DOHH2 (cell line): ENCODE measurements at regions not wholly inside any gene's neighbourhood (a gene's known extent, or its start where the extent isn't known, plus 50 kb on each side); places are given as distances from the start of the nearest gene placed in this dataset.

ENCODE experiments used
- EZH2phosphoT487 ChIP-seq: fragments of 200-600 bp; sonication (generic); IDR thresholded peaks from 2 replicates; pipeline ENCODE4 v1.6.1; 2017; ENCODE audit warnings: borderline replicate concordance, mild to moderate bottlenecking, antibody characterized with exemption, low read length, moderate library complexity, mixed read lengths
- TF ChIP-seq, protein P1 (sequence below): fragments of 200-600 bp; sonication (generic); IDR thresholded peaks from one replicate; pipeline ENCODE4 v1.5.1; 2014; ENCODE audit warnings: antibody characterized with exemption, mild to moderate bottlenecking, low read depth, low read length; ENCODE audit not compliant: poor library complexity, severe bottlenecking

DNA sequence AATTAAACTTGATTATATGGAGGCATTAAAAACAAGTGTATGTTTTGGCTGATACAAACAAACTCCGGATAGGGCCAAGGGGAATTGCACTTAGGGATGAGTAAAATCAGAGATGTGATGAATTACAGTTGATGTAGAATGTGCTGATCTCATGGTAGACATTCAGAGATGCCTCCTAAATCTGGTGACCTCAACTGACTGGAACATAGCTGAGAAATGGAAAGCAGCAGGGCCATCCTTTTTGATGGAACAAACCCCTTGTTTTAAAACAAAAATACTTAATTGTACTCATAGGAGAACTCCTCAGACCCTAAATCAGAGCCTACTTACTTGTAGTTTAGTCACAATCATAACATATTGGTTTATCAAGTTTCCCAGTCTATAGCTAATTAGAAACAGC lies 122.8 kb downstream of the C12orf75 start:
- TF ChIP-seq, protein P1, sequence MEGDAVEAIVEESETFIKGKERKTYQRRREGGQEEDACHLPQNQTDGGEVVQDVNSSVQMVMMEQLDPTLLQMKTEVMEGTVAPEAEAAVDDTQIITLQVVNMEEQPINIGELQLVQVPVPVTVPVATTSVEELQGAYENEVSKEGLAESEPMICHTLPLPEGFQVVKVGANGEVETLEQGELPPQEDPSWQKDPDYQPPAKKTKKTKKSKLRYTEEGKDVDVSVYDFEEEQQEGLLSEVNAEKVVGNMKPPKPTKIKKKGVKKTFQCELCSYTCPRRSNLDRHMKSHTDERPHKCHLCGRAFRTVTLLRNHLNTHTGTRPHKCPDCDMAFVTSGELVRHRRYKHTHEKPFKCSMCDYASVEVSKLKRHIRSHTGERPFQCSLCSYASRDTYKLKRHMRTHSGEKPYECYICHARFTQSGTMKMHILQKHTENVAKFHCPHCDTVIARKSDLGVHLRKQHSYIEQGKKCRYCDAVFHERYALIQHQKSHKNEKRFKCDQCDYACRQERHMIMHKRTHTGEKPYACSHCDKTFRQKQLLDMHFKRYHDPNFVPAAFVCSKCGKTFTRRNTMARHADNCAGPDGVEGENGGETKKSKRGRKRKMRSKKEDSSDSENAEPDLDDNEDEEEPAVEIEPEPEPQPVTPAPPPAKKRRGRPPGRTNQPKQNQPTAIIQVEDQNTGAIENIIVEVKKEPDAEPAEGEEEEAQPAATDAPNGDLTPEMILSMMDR = no peak
- TF ChIP-seq EZH2phosphoT487 = no peak
